Testis (tissue), 2 donors: ENCODE measurements at regions not wholly inside any gene's neighbourhood (a gene's known extent, or its start where the extent isn't known, plus 50 kb on each side); places are given as distances from the start of the nearest gene placed in this dataset.

Experiments
- DNase-seq: peaks from one replicate; pipeline ENCODE4 v3.0.0-alpha.2; 2019
- H3K27ac ChIP-seq, 2 donors: fragments of 200-600 bp; sonication (generic); one replicate each; pipeline ENCODE4 v1.5.1; 2019
- H3K27me3 ChIP-seq: fragments of 200-600 bp; sonication (generic); one replicate; pipeline ENCODE4 v1.5.1; 2019
- H3K36me3 ChIP-seq: fragments of 200-600 bp; sonication (generic); one replicate; pipeline ENCODE4 v1.5.1; 2017; ENCODE audit warnings: low read depth; ENCODE audit errors: missing control alignments
- H3K4me1 ChIP-seq: fragments of 200-600 bp; sonication (generic); one replicate; pipeline ENCODE4 v1.5.1; 2019
- H3K4me3 ChIP-seq, 2 donors: fragments of 200-600 bp; sonication (generic); one replicate each; pipeline ENCODE4 v1.5.1; 2017 to 2019
- H3K9me3 ChIP-seq: fragments of 200-600 bp; sonication (generic); one replicate; pipeline ENCODE4 v1.5.1; 2017
- CTCF ChIP-seq, 3 experiments: fragments of 450-650 bp in 2 of 3; fragments of 200-600 bp in 1 of 3; sonication (generic) in 1 of 3; IDR thresholded peaks; one replicate each; pipeline ENCODE4 v1.5.1; 2016 to 2019; ENCODE audit warnings: antibody characterized with exemption in 3 of 3, mild to moderate bottlenecking in 2 of 3, moderate library complexity in 1 of 3
- POLR2A ChIP-seq: fragments of 450-650 bp; IDR thresholded peaks from one replicate; pipeline ENCODE4 v1.6.1; 2017; ENCODE audit warnings: antibody characterized with exemption, mild to moderate bottlenecking, moderate library complexity
- WGBS, 2 donors: methylation state at CpG; one replicate each; pipeline ENCODE4 v1.1.5; 2018; 5-methylcytosine and 5-hydroxymethylcytosine counted together
- intact Hi-C: fragments of 100-400 bp; cut with DNase I; formaldehyde crosslinking; loops from one replicate; pipeline ENCODE4 v1.15.1; 2023; ENCODE audit warnings: low total_unique reads

GRCh38 chr5:38765399-38765861 is 80.4 kb upstream of the OSMR start:
- H3K4me1 ChIP-seq: no peaks in the 10 kb centered on the region
- 68 to 78% methylated on average over 5 of the region's 5 CpGs for WGBS, 2 donors
- DNase-seq: no peak
- intact Hi-C loops: no loop called here
- no peaks in the 10 kb centered on the region for H3K36me3 ChIP-seq
- H3K27me3 ChIP-seq: no peaks in the 10 kb centered on the region
- H3K27ac ChIP-seq: no peak overlapping the region
- no peak overlapping the region for H3K4me3 ChIP-seq
- no peak for TF ChIP-seq POLR2A
- TF ChIP-seq CTCF (IDR thresholded peaks at IDR 0.05): no peak
- H3K9me3 ChIP-seq: no peaks in the 10 kb centered on the region

DNA sequence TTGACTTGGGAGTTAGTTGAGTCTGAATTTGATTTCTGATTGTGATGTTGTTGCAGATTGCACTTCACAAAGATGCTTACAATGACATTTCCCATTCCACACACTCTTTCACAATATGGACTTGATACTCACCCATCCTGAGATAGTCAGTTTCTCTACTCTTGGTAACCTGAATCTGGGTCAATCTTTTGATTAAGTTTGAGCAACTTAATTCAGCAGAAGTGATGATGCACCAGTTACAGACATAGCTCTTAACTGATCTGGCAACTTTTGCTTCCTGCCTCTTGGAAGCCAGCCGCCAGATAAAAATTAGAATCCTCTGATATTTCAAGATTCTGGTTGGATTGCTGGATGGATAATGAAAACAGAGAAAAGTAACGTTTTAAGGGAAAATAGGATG is 79.7 kb upstream of the OSMR start:
- WGBS, 2 donors: 89 to 92% methylated on average over 2 of the region's 2 CpGs
- H3K4me3 ChIP-seq: no peak overlapping the region
- H3K4me1 ChIP-seq: no peaks in the 10 kb centered on the region
- no peaks in the 10 kb centered on the region for H3K27me3 ChIP-seq
- H3K27ac ChIP-seq: no peak overlapping the region
- DNase-seq: no peak
- TF ChIP-seq CTCF (IDR thresholded peaks at IDR 0.05): no peak
- no peak for TF ChIP-seq POLR2A
- H3K36me3 ChIP-seq: no peaks in the 10 kb centered on the region
- intact Hi-C loops: no loop called here
- H3K9me3 ChIP-seq: no peaks in the 10 kb centered on the region

DNA sequence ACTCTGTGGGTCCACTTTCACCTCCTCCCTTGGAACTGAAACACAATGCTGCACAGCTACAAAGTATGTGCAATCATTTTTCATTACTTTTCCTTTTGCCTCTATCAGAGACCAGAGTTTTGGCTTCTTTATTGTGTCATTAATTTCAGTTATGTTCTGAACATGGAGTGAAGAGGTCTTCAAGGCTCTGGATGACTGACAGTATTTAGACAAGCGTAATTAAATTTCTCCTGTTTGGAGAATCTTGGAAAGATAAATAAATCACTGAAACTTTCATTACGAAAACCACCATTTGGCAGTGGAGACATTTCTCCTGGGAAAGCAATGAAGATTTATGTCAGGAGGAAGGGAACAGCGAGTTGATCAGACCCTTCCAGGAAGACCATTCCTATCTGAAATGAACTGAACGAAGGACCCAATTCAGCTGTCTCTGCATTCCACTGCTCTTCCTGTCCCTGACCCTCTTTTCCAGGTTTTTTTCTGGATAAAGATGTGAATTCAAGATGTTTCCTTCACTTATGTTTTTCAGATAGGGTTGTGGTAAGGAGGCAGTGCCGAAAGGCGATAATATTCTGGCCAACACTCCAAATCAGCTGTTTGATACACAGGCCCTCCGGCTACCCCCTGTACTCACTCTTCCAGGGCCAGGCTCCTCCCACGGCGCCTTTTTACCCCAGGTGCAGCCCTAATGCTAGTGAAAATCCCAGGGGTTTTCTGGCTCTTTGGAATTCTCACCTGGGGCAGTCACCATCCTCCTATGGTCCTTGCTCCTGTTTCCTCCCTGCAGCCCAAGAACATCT is 77.2 kb upstream of the OSMR start:
- intact Hi-C loops: no loop called here
- TF ChIP-seq POLR2A (no peak), CTCF (IDR thresholded peaks at IDR 0.05) (no peak)
- DNase-seq: no peak
- no peaks in the 10 kb centered on the region for H3K36me3 ChIP-seq
- H3K4me3 ChIP-seq: no peak overlapping the region
- H3K27me3 ChIP-seq: no peaks in the 10 kb centered on the region
- no peak overlapping the region for H3K27ac ChIP-seq
- no peaks in the 10 kb centered on the region for H3K4me1 ChIP-seq
- WGBS, 2 donors: 57 to 67% methylated on average over 9 of the region's 9 CpGs
- no peaks in the 10 kb centered on the region for H3K9me3 ChIP-seq

DNA sequence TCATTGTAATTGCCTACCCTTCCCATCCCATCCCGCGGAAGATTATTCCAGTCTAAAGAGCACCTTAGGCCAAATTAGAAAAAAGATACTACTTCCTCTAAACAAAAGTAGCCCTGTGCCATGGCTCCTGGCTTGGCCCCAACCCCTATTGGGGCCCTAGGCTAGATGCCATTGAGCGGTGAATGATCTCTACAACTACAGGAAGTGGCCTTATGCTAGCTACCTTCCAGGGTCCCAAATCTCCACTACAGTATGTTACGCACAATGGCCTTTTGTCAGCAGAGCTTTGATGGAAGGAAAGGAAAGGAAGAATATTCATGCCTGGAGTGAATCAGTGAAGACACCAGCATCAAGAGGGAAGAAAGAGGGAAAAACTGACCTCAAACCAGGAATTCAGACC is 73.3 kb upstream of the OSMR start:
- Histone ChIP-seq H3K27ac (no peak overlapping the region), H3K9me3 (no peaks in the 10 kb centered on the region), H3K4me1 (no peaks in the 10 kb centered on the region), H3K27me3 (no peaks in the 10 kb centered on the region), H3K36me3 (no peaks in the 10 kb centered on the region), H3K4me3 (no peak overlapping the region)
- intact Hi-C loops: no loop called here
- WGBS, 2 donors: 89 to 94% methylated on average over 4 of the region's 4 CpGs
- DNase-seq: no peak
- no peak for TF ChIP-seq POLR2A
- TF ChIP-seq CTCF (IDR thresholded peaks at IDR 0.05): no peak

DNA sequence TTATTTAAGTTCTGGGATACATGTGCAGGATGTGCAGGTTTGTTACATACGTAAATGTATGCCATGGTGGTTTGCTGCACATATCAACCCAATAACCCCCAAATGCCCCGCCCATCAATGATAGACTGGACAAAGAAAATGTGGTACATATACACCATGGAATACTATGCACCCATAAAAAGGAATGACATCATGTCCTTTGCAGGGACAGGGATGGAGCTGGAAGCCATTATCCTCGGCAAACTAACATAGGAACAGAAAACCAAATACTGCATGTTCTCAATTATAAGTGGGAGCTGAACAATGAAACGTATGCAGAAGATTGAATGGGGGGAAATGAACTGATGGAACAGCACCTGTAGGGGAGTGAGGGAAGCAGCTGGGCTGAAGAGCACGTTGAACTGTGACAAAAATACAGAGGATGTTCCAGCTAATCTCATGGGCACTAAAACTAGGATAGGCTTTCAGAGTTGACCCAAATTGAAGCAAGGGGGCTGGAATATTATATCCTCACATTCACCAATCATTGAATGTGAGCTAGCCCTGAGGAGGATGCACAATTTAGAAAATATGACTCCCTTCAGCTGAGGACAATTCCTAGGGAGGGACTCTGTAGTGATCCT is 70.5 kb upstream of the OSMR start:
- H3K36me3 ChIP-seq: no peaks in the 10 kb centered on the region
- DNase-seq: no peak
- H3K27me3 ChIP-seq: no peaks in the 10 kb centered on the region
- H3K27ac ChIP-seq: no peak overlapping the region
- H3K4me3 ChIP-seq: no peak overlapping the region
- H3K4me1 ChIP-seq: no peaks in the 10 kb centered on the region
- WGBS, 2 donors: 87% methylated on average over 5 of the region's 5 CpGs
- intact Hi-C loops: no loop called here
- no peak for TF ChIP-seq CTCF (IDR thresholded peaks at IDR 0.05)
- no peak for TF ChIP-seq POLR2A
- no peaks in the 10 kb centered on the region for H3K9me3 ChIP-seq
